Ovary (tissue), 3 donors: ENCODE measurements at regions not wholly inside any gene's neighbourhood (a gene's known extent, or its start where the extent isn't known, plus 50 kb on each side); places are given as distances from the start of the nearest gene placed in this dataset.

Experiments used
- CTCF ChIP-seq, 3 donors: fragments of 450-650 bp in 2 of 3; fragments of 200-600 bp in 1 of 3; IDR thresholded peaks; one replicate each; pipeline versions ENCODE4 v1.5.1 to v1.8.0; 2016 to 2022; ENCODE audit warnings: antibody characterized with exemption in 3 of 3, mild to moderate bottlenecking in 1 of 3
- EP300 ChIP-seq: sonication (generic); formaldehyde crosslinking; IDR thresholded peaks from one replicate; pipeline ENCODE4 v1.6.1; 2017; ENCODE audit warnings: antibody characterized with exemption
- POLR2A ChIP-seq: fragments of 450-650 bp; IDR thresholded peaks from one replicate; pipeline ENCODE4 v1.6.1; 2017; ENCODE audit warnings: antibody characterized with exemption, mild to moderate bottlenecking, moderate library complexity
- donor health status: DM: no; HTN: no; CAD: no.

- TF ChIP-seq CTCF (IDR thresholded peaks at IDR 0.05) (no peak), POLR2A (no peak), EP300 (no peak)
These were observed 62.7 kb downstream of the SYF2 start for GRCh38 chr1:25169610-25170009.
